HEK293 (cell line): ENCODE measurements at regions not wholly inside any gene's neighbourhood (a gene's known extent, or its start where the extent isn't known, plus 50 kb on each side); places are given as distances from the start of the nearest gene placed in this dataset.

ENCODE experiments used
- YY1 ChIP-seq: fragments of 450-650 bp; formaldehyde crosslinking; IDR thresholded peaks from 2 replicates; pipeline ENCODE4 v1.5.1; 2018; ENCODE audit warnings: missing biosample characterization, missing genetic modification characterization
- ZBTB7A ChIP-seq: fragments of 450-650 bp; formaldehyde crosslinking; IDR thresholded peaks from 2 replicates; pipeline ENCODE4 v1.5.1; 2016; ENCODE audit warnings: low read depth, missing biosample characterization, missing genetic modification characterization
- ZNF10 ChIP-seq: fragments of 450-650 bp; formaldehyde crosslinking; IDR thresholded peaks from 2 replicates; pipeline ENCODE4 v1.5.1; 2017; ENCODE audit warnings: missing biosample characterization, missing genetic modification characterization
- ZNF501 ChIP-seq: fragments of 450-650 bp; formaldehyde crosslinking; IDR thresholded peaks from 2 replicates; pipeline ENCODE4 v1.5.1; 2016; ENCODE audit warnings: missing biosample characterization, missing genetic modification characterization
- ZNF560 ChIP-seq: fragments of 450-650 bp; formaldehyde crosslinking; IDR thresholded peaks from 2 replicates; pipeline ENCODE4 v1.5.1; 2017; ENCODE audit warnings: missing biosample characterization, missing genetic modification characterization, borderline replicate concordance
- ZNF777 ChIP-seq: fragments of 450-650 bp; formaldehyde crosslinking; IDR thresholded peaks from 2 replicates; pipeline ENCODE4 v1.5.1; 2017; ENCODE audit warnings: missing biosample characterization, missing genetic modification characterization, borderline replicate concordance
- ZSCAN23 ChIP-seq: fragments of 450-650 bp; formaldehyde crosslinking; IDR thresholded peaks from 2 replicates; pipeline ENCODE4 v1.5.1; 2016; ENCODE audit warnings: missing biosample characterization, missing genetic modification characterization
- ZSCAN4 ChIP-seq: fragments of 450-650 bp; formaldehyde crosslinking; IDR thresholded peaks from 2 replicates; pipeline ENCODE4 v1.5.1; 2017; ENCODE audit warnings: missing biosample characterization, missing genetic modification characterization
- TF ChIP-seq, protein P1 (sequence below): fragments of 450-650 bp; formaldehyde crosslinking; IDR thresholded peaks from 2 replicates; pipeline ENCODE4 v1.5.1; 2016; ENCODE audit warnings: missing biosample characterization, missing genetic modification characterization

- TF ChIP-seq ZNF560 (tag by site-specific recombination) (no peak), ZBTB7A (tag by site-specific recombination) (no peak), ZNF501 (tag by site-specific recombination) (no peak), ZNF10 (tag by site-specific recombination) (no peak), ZNF777 (tag by site-specific recombination) (no peak), ZSCAN23 (tag by site-specific recombination) (no peak), ZSCAN4 (tag by site-specific recombination) (no peak), YY1 (no peak)
- TF ChIP-seq, protein P1, sequence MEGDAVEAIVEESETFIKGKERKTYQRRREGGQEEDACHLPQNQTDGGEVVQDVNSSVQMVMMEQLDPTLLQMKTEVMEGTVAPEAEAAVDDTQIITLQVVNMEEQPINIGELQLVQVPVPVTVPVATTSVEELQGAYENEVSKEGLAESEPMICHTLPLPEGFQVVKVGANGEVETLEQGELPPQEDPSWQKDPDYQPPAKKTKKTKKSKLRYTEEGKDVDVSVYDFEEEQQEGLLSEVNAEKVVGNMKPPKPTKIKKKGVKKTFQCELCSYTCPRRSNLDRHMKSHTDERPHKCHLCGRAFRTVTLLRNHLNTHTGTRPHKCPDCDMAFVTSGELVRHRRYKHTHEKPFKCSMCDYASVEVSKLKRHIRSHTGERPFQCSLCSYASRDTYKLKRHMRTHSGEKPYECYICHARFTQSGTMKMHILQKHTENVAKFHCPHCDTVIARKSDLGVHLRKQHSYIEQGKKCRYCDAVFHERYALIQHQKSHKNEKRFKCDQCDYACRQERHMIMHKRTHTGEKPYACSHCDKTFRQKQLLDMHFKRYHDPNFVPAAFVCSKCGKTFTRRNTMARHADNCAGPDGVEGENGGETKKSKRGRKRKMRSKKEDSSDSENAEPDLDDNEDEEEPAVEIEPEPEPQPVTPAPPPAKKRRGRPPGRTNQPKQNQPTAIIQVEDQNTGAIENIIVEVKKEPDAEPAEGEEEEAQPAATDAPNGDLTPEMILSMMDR: no peak
These were observed 109.4 kb upstream of the C1QTNF9B start for GRCh38 chr13:24006520-24007248.
